H9 (cell line): ENCODE measurements at regions not wholly inside any gene's neighbourhood (a gene's known extent, or its start where the extent isn't known, plus 50 kb on each side); places are given as distances from the start of the nearest gene placed in this dataset.

ENCODE experiments used
- DNase-seq: peaks from one replicate; pipeline ENCODE4 v3.0.0-alpha.2; 2017
- H2AFZ ChIP-seq: one replicate; pipeline ENCODE4 v1.6.1; 2013; ENCODE audit warnings: mild to moderate bottlenecking, low read length, control low read depth, moderate library complexity
- H2AK5ac ChIP-seq: 2 replicates; pipeline ENCODE4 v1.6.1; 2013; ENCODE audit warnings: low read length, control low read depth, mixed read lengths; ENCODE audit not compliant: insufficient read length
- H2BK120ac ChIP-seq: one replicate; pipeline ENCODE4 v1.6.1; 2013; ENCODE audit warnings: low read depth, mild to moderate bottlenecking, low read length, control low read depth, inconsistent platforms; ENCODE audit not compliant: poor library complexity, severe bottlenecking
- H2BK12ac ChIP-seq: 2 replicates; pipeline ENCODE4 v1.6.1; 2013; ENCODE audit warnings: low read length, control low read depth, mixed read lengths, low read depth; ENCODE audit not compliant: insufficient read length
- H2BK15ac ChIP-seq: 2 replicates; pipeline ENCODE4 v1.6.1; 2013; ENCODE audit warnings: low read depth, low read length, control low read depth
- H2BK20ac ChIP-seq: one replicate; pipeline ENCODE4 v1.6.1; 2013; ENCODE audit warnings: low read depth, mild to moderate bottlenecking, low read length, control low read depth, inconsistent platforms; ENCODE audit not compliant: poor library complexity, severe bottlenecking
- H2BK5ac ChIP-seq: 2 replicates; pipeline ENCODE4 v1.6.1; 2013; ENCODE audit warnings: low read length, control low read depth, mixed read lengths; ENCODE audit not compliant: insufficient read length
- H3K14ac ChIP-seq: 2 replicates; pipeline ENCODE4 v1.6.1; 2013; ENCODE audit warnings: low read length, control low read depth; ENCODE audit not compliant: insufficient read depth
- H3K18ac ChIP-seq: 2 replicates; pipeline ENCODE4 v1.6.1; 2013; ENCODE audit warnings: low read depth, mild to moderate bottlenecking, mixed read lengths, low read length, control low read depth; ENCODE audit not compliant: insufficient read length
- H3K23ac ChIP-seq: 2 replicates; pipeline ENCODE4 v1.6.1; 2013; ENCODE audit warnings: low read length, control low read depth, mixed read lengths, low read depth; ENCODE audit not compliant: insufficient read length
- H3K23me2 ChIP-seq: 2 replicates; pipeline ENCODE4 v1.6.1; 2013; ENCODE audit warnings: low read depth, mild to moderate bottlenecking, mixed read lengths, low read length, control low read depth; ENCODE audit not compliant: insufficient read length, poor library complexity, severe bottlenecking
- H3K27ac ChIP-seq: 2 replicates; pipeline ENCODE4 v1.5.1; 2013; ENCODE audit warnings: low read length, control low read depth, mixed read lengths, low read depth; ENCODE audit not compliant: insufficient read length
- H3K27me3 ChIP-seq: 2 replicates; pipeline ENCODE4 v1.6.1; 2013; ENCODE audit warnings: low read length, control low read depth, inconsistent platforms; ENCODE audit not compliant: insufficient read depth
- H3K4ac ChIP-seq: 2 replicates; pipeline ENCODE4 v1.6.1; 2013; ENCODE audit warnings: low read depth, mild to moderate bottlenecking, control low read depth, inconsistent platforms, low read length, moderate library complexity
- H3K4me1 ChIP-seq: 2 replicates; pipeline ENCODE4 v1.6.1; 2013; ENCODE audit warnings: low read length, control low read depth, inconsistent platforms; ENCODE audit not compliant: insufficient read depth
- H3K4me2 ChIP-seq: 2 replicates; pipeline ENCODE4 v1.6.1; 2013; ENCODE audit warnings: low read length, control low read depth, mixed read lengths; ENCODE audit not compliant: insufficient read length, insufficient read depth
- H3K56ac ChIP-seq: 2 replicates; pipeline ENCODE4 v1.6.1; 2013; ENCODE audit warnings: low read depth, mild to moderate bottlenecking, mixed read lengths, low read length, control low read depth; ENCODE audit not compliant: insufficient read length
- H3K79me1 ChIP-seq: 2 replicates; pipeline ENCODE4 v1.6.1; 2013; ENCODE audit warnings: low read depth, mild to moderate bottlenecking, moderate library complexity, low read length, control low read depth, inconsistent platforms; ENCODE audit not compliant: insufficient read depth, poor library complexity, severe bottlenecking
- H3K79me2 ChIP-seq: 2 replicates; pipeline ENCODE4 v1.6.1; 2013; ENCODE audit warnings: low read length, control low read depth, inconsistent platforms; ENCODE audit not compliant: insufficient read depth
- H3K9ac ChIP-seq: 2 replicates; pipeline ENCODE4 v1.6.1; 2013; ENCODE audit warnings: low read length, control low read depth, mixed read lengths; ENCODE audit not compliant: insufficient read length; ENCODE audit errors: extremely low read depth
- H3K9me3 ChIP-seq: one replicate; pipeline ENCODE4 v1.6.1; 2013; ENCODE audit warnings: low read depth, low read length, inconsistent platforms; ENCODE audit not compliant: control insufficient read depth
- H3T11ph ChIP-seq: one replicate; pipeline ENCODE4 v1.6.1; 2013; ENCODE audit warnings: mild to moderate bottlenecking, low read length, control low read depth, inconsistent platforms
- H4K20me1 ChIP-seq: one replicate; pipeline ENCODE4 v1.6.1; 2013; ENCODE audit not compliant: control insufficient read depth, insufficient read length, insufficient read depth
- H4K5ac ChIP-seq: 2 replicates; pipeline ENCODE4 v1.6.1; 2013; ENCODE audit warnings: low read depth, mild to moderate bottlenecking, mixed read lengths, low read length, control low read depth; ENCODE audit not compliant: insufficient read length
- H4K8ac ChIP-seq: replicated peaks from 2 replicates; pipeline ENCODE4 v1.6.1; 2013; ENCODE audit warnings: low read length, control low read depth, mixed read lengths, low read depth; ENCODE audit not compliant: insufficient read length
- H4K91ac ChIP-seq: 2 replicates; pipeline ENCODE4 v1.6.1; 2013; ENCODE audit warnings: low read depth, mild to moderate bottlenecking, moderate library complexity, mixed read lengths, low read length, control low read depth; ENCODE audit not compliant: insufficient read length
- H3K27ac Mint-ChIP-seq, 3 experiments: 2 replicates in 2 of 3; 3 replicates in 1 of 3; pipeline ENCODE4 v1.8.0; 2020 to 2021; ENCODE audit warnings: mixed read lengths in 3 of 3, mild to moderate bottlenecking in 1 of 3, moderate library complexity in 1 of 3
- H3K27me3 Mint-ChIP-seq: 2 replicates; pipeline ENCODE4 v1.8.0; 2021; ENCODE audit warnings: low read depth, mild to moderate bottlenecking, moderate library complexity, mixed read lengths
- H3K36me3 Mint-ChIP-seq, 3 experiments: 2 replicates in 2 of 3; 3 replicates in 1 of 3; pipeline ENCODE4 v1.8.0; 2020 to 2021; ENCODE audit warnings: low read depth in 3 of 3, mixed read lengths in 3 of 3; ENCODE audit not compliant: insufficient read depth in 1 of 3
- H3K4me1 Mint-ChIP-seq, 2 experiments: 2 replicates each; pipeline ENCODE4 v1.8.0; 2020; ENCODE audit warnings: mixed read lengths in 2 of 2
- H3K4me3 Mint-ChIP-seq, 2 experiments: 2 replicates in 1 of 2; 3 replicates in 1 of 2; pipeline ENCODE4 v1.8.0; 2020 to 2021; ENCODE audit warnings: mild to moderate bottlenecking in 2 of 2, mixed read lengths in 2 of 2, moderate library complexity in 1 of 2
- H3K9me3 Mint-ChIP-seq, 2 experiments: 2 replicates in 1 of 2; 3 replicates in 1 of 2; pipeline ENCODE4 v1.8.0; 2020; ENCODE audit warnings: mild to moderate bottlenecking in 2 of 2, mixed read lengths in 2 of 2, moderate library complexity in 1 of 2
- WGBS: extraction: QIAGEN DNeasy Blood & Tissue Kit; methylation state at CpG from one replicate; pipeline ENCODE4 v1.1.7; 2013; ENCODE audit warnings: missing lambda C conversion rate, low lambda C conversion rate, mixed read lengths; ENCODE audit not compliant: insufficient read length; ENCODE audit errors: extremely low coverage; 5-methylcytosine and 5-hydroxymethylcytosine counted together
- TF ChIP-seq, protein P1 (sequence below): fragments of 200-600 bp; sonication (generic); conservative IDR thresholded peaks from 3 replicates; pipeline ENCODE4 v1.8.0; 2021; ENCODE audit warnings: antibody characterized with exemption, mild to moderate bottlenecking

DNA sequence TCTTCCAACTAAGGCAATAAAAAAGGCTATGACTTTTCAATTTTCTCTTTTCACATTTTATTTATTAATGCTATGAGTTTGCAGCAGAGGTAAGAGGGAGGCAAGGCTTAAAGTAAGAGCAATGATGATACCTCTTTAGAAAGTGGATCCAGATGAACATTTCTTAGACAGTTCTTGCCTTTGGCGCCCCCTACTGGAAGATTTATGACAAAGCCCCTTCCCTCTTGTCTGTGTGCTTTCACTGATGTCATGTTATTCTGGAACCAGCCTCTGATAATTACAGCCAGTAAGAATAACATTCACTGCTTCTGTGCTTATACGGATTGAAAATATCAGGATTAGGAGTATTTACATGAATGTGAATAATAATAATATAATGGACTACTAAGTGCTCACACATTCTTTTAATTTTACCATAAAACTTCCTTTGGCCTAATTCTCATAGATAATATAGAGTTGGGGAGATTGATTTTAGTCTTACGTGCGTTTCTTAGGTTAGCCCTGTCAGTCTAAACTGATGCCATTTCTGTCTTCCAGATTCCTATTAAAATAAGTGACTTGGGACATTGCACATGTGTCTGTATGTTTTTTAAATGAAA is 1929.9 kb upstream of the SEL1L start:
- H2BK12ac ChIP-seq = no peak overlapping the region
- no peaks in the 10 kb centered on the region for H3K79me1 ChIP-seq
- H2BK20ac ChIP-seq = no peak overlapping the region
- H3K9me3 ChIP-seq = no peaks in the 10 kb centered on the region
- no peak overlapping the region for H2BK5ac ChIP-seq
- H3K4me2 ChIP-seq = no peak overlapping the region
- Mint-ChIP-seq H3K9me3 (peaks cover 17% of the 10 kb centered on the region in 2 experiments), H3K27me3 (no peaks in the 10 kb centered on the region), H3K4me1 (no peaks in the 10 kb centered on the region), H3K4me3 (no peak overlapping the region), H3K27ac (no peak overlapping the region), H3K36me3 (peaks cover 9 to 18% (median 16%) of the 10 kb centered on the region in 3 experiments)
- H2AK5ac ChIP-seq = no peak overlapping the region
- no peak overlapping the region for H3K14ac ChIP-seq
- no peaks in the 10 kb centered on the region for H3K4me1 ChIP-seq
- no peaks in the 10 kb centered on the region for H4K20me1 ChIP-seq
- no peak overlapping the region for H3T11ph ChIP-seq
- no peak overlapping the region for H3K56ac ChIP-seq
- no peak overlapping the region for H2BK15ac ChIP-seq
- H3K18ac ChIP-seq = no peak overlapping the region
- H3K9ac ChIP-seq = no peak overlapping the region
- H2BK120ac ChIP-seq = no peak overlapping the region
- TF ChIP-seq, protein P1, sequence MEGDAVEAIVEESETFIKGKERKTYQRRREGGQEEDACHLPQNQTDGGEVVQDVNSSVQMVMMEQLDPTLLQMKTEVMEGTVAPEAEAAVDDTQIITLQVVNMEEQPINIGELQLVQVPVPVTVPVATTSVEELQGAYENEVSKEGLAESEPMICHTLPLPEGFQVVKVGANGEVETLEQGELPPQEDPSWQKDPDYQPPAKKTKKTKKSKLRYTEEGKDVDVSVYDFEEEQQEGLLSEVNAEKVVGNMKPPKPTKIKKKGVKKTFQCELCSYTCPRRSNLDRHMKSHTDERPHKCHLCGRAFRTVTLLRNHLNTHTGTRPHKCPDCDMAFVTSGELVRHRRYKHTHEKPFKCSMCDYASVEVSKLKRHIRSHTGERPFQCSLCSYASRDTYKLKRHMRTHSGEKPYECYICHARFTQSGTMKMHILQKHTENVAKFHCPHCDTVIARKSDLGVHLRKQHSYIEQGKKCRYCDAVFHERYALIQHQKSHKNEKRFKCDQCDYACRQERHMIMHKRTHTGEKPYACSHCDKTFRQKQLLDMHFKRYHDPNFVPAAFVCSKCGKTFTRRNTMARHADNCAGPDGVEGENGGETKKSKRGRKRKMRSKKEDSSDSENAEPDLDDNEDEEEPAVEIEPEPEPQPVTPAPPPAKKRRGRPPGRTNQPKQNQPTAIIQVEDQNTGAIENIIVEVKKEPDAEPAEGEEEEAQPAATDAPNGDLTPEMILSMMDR = peak; percentile 86
- no peak overlapping the region for H4K91ac ChIP-seq
- H2AFZ ChIP-seq = no peak overlapping the region
- peak; percentile 53 for DNase-seq
- no CpG with 5 or more reads among the region's 4 CpGs for WGBS
- H3K27ac ChIP-seq = no peak overlapping the region
- H3K23me2 ChIP-seq = no peaks in the 10 kb centered on the region
- H3K23ac ChIP-seq = no peak overlapping the region
- no peaks in the 10 kb centered on the region for H3K27me3 ChIP-seq
- H3K4ac ChIP-seq = no peak overlapping the region
- H4K8ac ChIP-seq = no peak overlapping the region
- H4K5ac ChIP-seq = no peak overlapping the region
- no peaks in the 10 kb centered on the region for H3K79me2 ChIP-seq
